HepG2 (cell line): ENCODE measurements at regions not wholly inside any gene's neighbourhood (a gene's known extent, or its start where the extent isn't known, plus 50 kb on each side); places are given as distances from the start of the nearest gene placed in this dataset.

Experiments used
- ATM ChIP-seq: fragments of 450-650 bp; IDR thresholded peaks from 2 replicates; pipeline ENCODE4 v1.7.1; 2017; ENCODE audit warnings: mild to moderate bottlenecking, borderline replicate concordance
- CBFB ChIP-seq: sonication (generic); formaldehyde crosslinking; IDR thresholded peaks from 2 replicates; pipeline ENCODE4 v1.4.0; 2020; ENCODE audit warnings: missing genetic modification reagents
- HNRNPH1 ChIP-seq: fragments of 200-400 bp; formaldehyde crosslinking; optimal IDR thresholded peaks from 2 replicates; pipeline ENCODE3; 2017; ENCODE audit warnings: mild to moderate bottlenecking, low read depth, low read length
- PHF5A ChIP-seq: IDR thresholded peaks from one replicate; pipeline ENCODE4 v1.6.1; 2018; ENCODE audit warnings: low read depth, missing genetic modification reagents; ENCODE audit not compliant: unreplicated experiment
- RORA ChIP-seq: sonication (generic); formaldehyde crosslinking; IDR thresholded peaks from 2 replicates; pipeline ENCODE4 v1.5.0; 2020; ENCODE audit warnings: mild to moderate bottlenecking, missing genetic modification reagents, moderate library complexity
- SNAI1 ChIP-seq: sonication (generic); formaldehyde crosslinking; IDR thresholded peaks from 2 replicates; pipeline ENCODE4 v1.5.0; 2020; ENCODE audit warnings: mild to moderate bottlenecking, missing genetic modification reagents, borderline replicate concordance
- SP5 ChIP-seq: IDR thresholded peaks from 2 replicates; pipeline ENCODE4 v1.6.1; 2016; ENCODE audit warnings: low read depth, borderline replicate concordance
- ZFP37 ChIP-seq: sonication (generic); formaldehyde crosslinking; IDR thresholded peaks from 2 replicates; pipeline ENCODE4 v1.4.0; 2020; ENCODE audit warnings: missing genetic modification reagents, borderline replicate concordance
- ZNF101 ChIP-seq: sonication (generic); formaldehyde crosslinking; IDR thresholded peaks from 2 replicates; pipeline ENCODE4 v1.4.0; 2020; ENCODE audit warnings: mild to moderate bottlenecking, low read depth, missing genetic modification reagents, borderline replicate concordance
- ZNF225 ChIP-seq: sonication (generic); formaldehyde crosslinking; IDR thresholded peaks from 2 replicates; pipeline ENCODE4 v1.4.0; 2020; ENCODE audit warnings: mild to moderate bottlenecking, missing genetic modification reagents
- ZNF260 ChIP-seq: sonication (generic); formaldehyde crosslinking; IDR thresholded peaks from 2 replicates; pipeline ENCODE4 v1.4.0; 2020; ENCODE audit warnings: missing genetic modification reagents, low read depth, mild to moderate bottlenecking, borderline replicate concordance
- ZNF296 ChIP-seq: sonication (generic); formaldehyde crosslinking; conservative IDR thresholded peaks from 2 replicates; pipeline ENCODE4 v1.5.0; 2020; ENCODE audit warnings: mild to moderate bottlenecking, missing genetic modification reagents
- ZNF430 ChIP-seq: sonication (generic); formaldehyde crosslinking; IDR thresholded peaks from 2 replicates; pipeline ENCODE4 v1.9.0; 2021; ENCODE audit warnings: mild to moderate bottlenecking, missing genetic modification reagents
- ZNF501 ChIP-seq: sonication (generic); formaldehyde crosslinking; IDR thresholded peaks from 2 replicates; pipeline ENCODE4 v1.5.1; 2020; ENCODE audit warnings: mild to moderate bottlenecking, moderate library complexity, missing genetic modification reagents
- ZNF629 ChIP-seq: sonication (generic); formaldehyde crosslinking; conservative IDR thresholded peaks from 2 replicates; pipeline ENCODE4 v1.5.0; 2020; ENCODE audit warnings: missing genetic modification reagents
- ZNF773 ChIP-seq: sonication (generic); formaldehyde crosslinking; IDR thresholded peaks from 2 replicates; pipeline ENCODE4 v1.4.0; 2020; ENCODE audit warnings: missing genetic modification reagents, borderline replicate concordance
- TF ChIP-seq, protein P1 (sequence below): fragments of 450-650 bp; IDR thresholded peaks from 2 replicates; pipeline ENCODE4 v1.6.1; 2017
- TF ChIP-seq, protein P2 (sequence below): sonication (generic); formaldehyde crosslinking; IDR thresholded peaks from 2 replicates; pipeline ENCODE4 v1.5.0; 2020; ENCODE audit warnings: mild to moderate bottlenecking, missing genetic modification reagents, borderline replicate concordance
- TF ChIP-seq, protein P3 (sequence below), 2 experiments: sonication (generic) in 1 of 2; formaldehyde crosslinking in 1 of 2; IDR thresholded peaks; 2 replicates each; pipeline versions ENCODE4 v1.4.0 to v1.6.1; 2016 to 2020; ENCODE audit warnings: borderline replicate concordance in 1 of 2, low read depth in 1 of 2, mild to moderate bottlenecking in 1 of 2, missing genetic modification reagents in 1 of 2
- TF ChIP-seq, protein P4 (sequence below): sonication (generic); formaldehyde crosslinking; IDR thresholded peaks from 2 replicates; pipeline ENCODE4 v1.8.1; 2023; ENCODE audit warnings: mild to moderate bottlenecking, inconsistent platforms, moderate library complexity, missing genetic modification reagents, borderline replicate concordance

DNA sequence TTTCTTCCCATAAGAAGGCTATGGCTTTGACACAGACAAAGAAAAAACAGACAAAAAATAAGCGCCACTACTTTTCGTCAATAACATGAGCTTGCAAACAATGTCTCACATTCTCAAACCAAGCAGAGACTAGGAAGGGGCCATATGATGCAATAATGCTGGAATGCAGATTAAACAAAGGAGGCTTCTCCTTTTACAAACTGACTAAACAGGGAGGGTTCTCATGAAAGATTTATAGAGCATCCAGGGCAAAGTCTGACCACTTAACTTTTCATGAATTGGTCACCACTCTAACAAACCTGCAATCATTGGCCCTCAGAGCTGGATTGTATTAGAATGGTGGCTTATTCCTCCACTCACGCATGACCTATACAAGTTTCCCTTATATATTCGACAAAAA, 663.3 kb upstream of the CHAC2 start (continued):
- TF ChIP-seq ZNF430 (CRISPR knock-in tag) (no peak), ZFP37 (CRISPR knock-in tag) (no peak), CBFB (CRISPR knock-in tag) (no peak), ZNF296 (no peak), ZNF225 (CRISPR knock-in tag) (no peak), SNAI1 (CRISPR knock-in tag) (no peak), ZNF629 (CRISPR knock-in tag) (no peak), ZNF260 (CRISPR knock-in tag) (no peak), ZNF501 (CRISPR knock-in tag) (no peak), ATM (no peak), RORA (0 out of 2 replicates have a peak, but pooled peaks have one; percentile 29), HNRNPH1 (no peak), SP5 (peak; percentile 24; the same call in 1 of the 2 replicates), ZNF773 (CRISPR knock-in tag) (no peak), PHF5A (CRISPR knock-in tag) (no peak), ZNF101 (CRISPR knock-in tag) (no peak)
- TF ChIP-seq, protein P1, sequence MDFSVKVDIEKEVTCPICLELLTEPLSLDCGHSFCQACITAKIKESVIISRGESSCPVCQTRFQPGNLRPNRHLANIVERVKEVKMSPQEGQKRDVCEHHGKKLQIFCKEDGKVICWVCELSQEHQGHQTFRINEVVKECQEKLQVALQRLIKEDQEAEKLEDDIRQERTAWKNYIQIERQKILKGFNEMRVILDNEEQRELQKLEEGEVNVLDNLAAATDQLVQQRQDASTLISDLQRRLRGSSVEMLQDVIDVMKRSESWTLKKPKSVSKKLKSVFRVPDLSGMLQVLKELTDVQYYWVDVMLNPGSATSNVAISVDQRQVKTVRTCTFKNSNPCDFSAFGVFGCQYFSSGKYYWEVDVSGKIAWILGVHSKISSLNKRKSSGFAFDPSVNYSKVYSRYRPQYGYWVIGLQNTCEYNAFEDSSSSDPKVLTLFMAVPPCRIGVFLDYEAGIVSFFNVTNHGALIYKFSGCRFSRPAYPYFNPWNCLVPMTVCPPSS: no peak
- TF ChIP-seq, protein P2, sequence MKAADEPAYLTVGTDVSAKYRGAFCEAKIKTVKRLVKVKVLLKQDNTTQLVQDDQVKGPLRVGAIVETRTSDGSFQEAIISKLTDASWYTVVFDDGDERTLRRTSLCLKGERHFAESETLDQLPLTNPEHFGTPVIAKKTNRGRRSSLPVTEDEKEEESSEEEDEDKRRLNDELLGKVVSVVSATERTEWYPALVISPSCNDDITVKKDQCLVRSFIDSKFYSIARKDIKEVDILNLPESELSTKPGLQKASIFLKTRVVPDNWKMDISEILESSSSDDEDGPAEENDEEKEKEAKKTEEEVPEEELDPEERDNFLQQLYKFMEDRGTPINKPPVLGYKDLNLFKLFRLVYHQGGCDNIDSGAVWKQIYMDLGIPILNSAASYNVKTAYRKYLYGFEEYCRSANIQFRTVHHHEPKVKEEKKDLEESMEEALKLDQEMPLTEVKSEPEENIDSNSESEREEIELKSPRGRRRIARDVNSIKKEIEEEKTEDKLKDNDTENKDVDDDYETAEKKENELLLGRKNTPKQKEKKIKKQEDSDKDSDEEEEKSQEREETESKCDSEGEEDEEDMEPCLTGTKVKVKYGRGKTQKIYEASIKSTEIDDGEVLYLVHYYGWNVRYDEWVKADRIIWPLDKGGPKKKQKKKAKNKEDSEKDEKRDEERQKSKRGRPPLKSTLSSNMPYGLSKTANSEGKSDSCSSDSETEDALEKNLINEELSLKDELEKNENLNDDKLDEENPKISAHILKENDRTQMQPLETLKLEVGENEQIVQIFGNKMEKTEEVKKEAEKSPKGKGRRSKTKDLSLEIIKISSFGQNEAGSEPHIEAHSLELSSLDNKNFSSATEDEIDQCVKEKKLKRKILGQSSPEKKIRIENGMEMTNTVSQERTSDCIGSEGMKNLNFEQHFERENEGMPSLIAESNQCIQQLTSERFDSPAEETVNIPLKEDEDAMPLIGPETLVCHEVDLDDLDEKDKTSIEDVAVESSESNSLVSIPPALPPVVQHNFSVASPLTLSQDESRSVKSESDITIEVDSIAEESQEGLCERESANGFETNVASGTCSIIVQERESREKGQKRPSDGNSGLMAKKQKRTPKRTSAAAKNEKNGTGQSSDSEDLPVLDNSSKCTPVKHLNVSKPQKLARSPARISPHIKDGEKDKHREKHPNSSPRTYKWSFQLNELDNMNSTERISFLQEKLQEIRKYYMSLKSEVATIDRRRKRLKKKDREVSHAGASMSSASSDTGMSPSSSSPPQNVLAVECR (CRISPR knock-in tag): no peak
- TF ChIP-seq, protein P3, sequence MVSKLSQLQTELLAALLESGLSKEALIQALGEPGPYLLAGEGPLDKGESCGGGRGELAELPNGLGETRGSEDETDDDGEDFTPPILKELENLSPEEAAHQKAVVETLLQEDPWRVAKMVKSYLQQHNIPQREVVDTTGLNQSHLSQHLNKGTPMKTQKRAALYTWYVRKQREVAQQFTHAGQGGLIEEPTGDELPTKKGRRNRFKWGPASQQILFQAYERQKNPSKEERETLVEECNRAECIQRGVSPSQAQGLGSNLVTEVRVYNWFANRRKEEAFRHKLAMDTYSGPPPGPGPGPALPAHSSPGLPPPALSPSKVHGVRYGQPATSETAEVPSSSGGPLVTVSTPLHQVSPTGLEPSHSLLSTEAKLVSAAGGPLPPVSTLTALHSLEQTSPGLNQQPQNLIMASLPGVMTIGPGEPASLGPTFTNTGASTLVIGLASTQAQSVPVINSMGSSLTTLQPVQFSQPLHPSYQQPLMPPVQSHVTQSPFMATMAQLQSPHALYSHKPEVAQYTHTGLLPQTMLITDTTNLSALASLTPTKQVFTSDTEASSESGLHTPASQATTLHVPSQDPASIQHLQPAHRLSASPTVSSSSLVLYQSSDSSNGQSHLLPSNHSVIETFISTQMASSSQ (IDR thresholded peaks at IDR 0.05; ENCODE audit: low read depth): no peak
- TF ChIP-seq, protein P3 (CRISPR knock-in tag; IDR thresholded peaks at IDR 0.05; ENCODE audit: borderline replicate concordance): peak; percentile 53; the same call in 1 of the 2 replicates
- TF ChIP-seq, protein P4, sequence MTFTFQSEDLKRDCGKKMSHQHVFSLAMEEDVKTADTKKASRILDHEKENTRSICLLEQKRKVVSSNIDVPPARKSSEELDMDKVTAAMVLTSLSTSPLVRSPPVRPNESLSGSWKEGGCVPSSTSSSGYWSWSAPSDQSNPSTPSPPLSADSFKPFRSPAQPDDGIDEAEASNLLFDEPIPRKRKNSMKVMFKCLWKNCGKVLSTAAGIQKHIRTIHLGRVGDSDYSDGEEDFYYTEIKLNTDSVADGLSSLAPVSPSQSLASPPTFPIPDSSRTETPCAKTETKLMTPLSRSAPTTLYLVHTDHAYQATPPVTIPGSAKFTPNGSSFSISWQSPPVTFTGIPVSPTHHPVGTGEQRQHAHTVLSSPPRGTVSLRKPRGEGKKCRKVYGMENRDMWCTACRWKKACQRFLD (CRISPR knock-in tag): no peak
